ENCODE measurements at regions not wholly inside any gene's neighbourhood (a gene's known extent, or its start where the extent isn't known, plus 50 kb on each side); places are given as distances from the start of the nearest gene placed in this dataset.

DNA sequence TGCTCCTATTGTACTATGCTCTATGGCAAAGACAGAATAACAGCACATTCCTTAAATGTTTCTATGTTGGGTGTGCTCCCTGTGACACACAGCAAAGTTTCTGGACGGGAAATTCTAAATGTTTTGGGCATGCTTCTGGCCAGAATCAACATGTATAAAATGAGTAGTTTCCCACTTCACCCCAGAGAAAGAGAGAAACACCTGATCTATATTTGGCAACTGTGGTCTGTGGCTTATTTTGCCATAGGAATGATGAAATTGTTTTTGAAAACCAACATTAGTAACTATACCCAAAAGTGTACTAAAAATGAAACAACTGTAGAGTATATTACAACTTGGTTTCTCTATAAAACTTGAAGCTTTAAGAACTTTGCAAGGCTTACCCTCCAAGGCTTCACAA, 89.1 kb downstream of the RAD51AP2 start:
- TF ChIP-seq, protein P1, sequence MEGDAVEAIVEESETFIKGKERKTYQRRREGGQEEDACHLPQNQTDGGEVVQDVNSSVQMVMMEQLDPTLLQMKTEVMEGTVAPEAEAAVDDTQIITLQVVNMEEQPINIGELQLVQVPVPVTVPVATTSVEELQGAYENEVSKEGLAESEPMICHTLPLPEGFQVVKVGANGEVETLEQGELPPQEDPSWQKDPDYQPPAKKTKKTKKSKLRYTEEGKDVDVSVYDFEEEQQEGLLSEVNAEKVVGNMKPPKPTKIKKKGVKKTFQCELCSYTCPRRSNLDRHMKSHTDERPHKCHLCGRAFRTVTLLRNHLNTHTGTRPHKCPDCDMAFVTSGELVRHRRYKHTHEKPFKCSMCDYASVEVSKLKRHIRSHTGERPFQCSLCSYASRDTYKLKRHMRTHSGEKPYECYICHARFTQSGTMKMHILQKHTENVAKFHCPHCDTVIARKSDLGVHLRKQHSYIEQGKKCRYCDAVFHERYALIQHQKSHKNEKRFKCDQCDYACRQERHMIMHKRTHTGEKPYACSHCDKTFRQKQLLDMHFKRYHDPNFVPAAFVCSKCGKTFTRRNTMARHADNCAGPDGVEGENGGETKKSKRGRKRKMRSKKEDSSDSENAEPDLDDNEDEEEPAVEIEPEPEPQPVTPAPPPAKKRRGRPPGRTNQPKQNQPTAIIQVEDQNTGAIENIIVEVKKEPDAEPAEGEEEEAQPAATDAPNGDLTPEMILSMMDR (IDR thresholded peaks at IDR 0.05): no peak
- H3K4me1 ChIP-seq (ENCODE audit: control insufficient read depth, insufficient read depth, low read length): no peaks in the 10 kb centered on the region
- H3K4me1 Mint-ChIP-seq: no peaks in the 10 kb centered on the region
- no peaks in the 10 kb centered on the region for H3K36me3 Mint-ChIP-seq
- intact Hi-C loops (cut with micrococcal nuclease): no loop called here
- H3K9me3 ChIP-seq (ENCODE audit: control insufficient read depth, insufficient read depth, low read length): no peaks in the 10 kb centered on the region
- no peak overlapping the region for H3K27ac Mint-ChIP-seq
- no peak for ATAC-seq
- H3K9me3 Mint-ChIP-seq: peaks cover 0 to 4% of the 10 kb centered on the region in 2 donors
- H3K27me3 ChIP-seq (ENCODE audit: control insufficient read depth, insufficient read depth, low read length): no peaks in the 10 kb centered on the region
- H3K27me3 Mint-ChIP-seq (ENCODE audit: low read depth in 2 of 2): no peaks in the 10 kb centered on the region
- WGBS (ENCODE audit: insufficient coverage): 75% methylated on average over 1 of the region's 1 CpG
- no peak for DNase-seq
- H3K36me3 ChIP-seq (ENCODE audit: control insufficient read depth, insufficient read depth, low read length): no peaks in the 10 kb centered on the region
- H3K27ac ChIP-seq (ENCODE audit: low read length): no peak overlapping the region
- no peak overlapping the region for H3K4me3 Mint-ChIP-seq
- H3K4me3 ChIP-seq (ENCODE audit: low read length): no peak overlapping the region

DNA sequence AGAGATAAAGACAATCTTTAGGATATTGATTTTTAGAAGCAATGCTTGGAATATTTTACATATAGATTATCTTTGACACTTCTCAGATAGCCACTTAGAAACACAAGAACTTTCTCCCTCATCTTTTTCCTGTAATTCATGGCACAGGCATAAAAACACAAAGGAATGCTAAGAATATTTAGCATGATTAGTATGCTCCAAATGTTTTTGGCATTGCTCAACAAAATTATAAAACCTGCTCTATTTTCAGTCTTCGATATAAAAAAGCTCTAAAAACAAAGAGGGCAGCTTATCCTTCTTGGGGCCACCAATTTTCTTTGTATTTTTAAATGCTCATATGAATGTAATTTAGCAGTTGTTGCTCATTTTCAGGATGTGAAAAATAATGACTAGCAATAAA, 90.8 kb downstream of the RAD51AP2 start:
- Histone ChIP-seq H3K36me3 (ENCODE audit: control insufficient read depth, insufficient read depth, low read length) (no peaks in the 10 kb centered on the region), H3K27me3 (ENCODE audit: control insufficient read depth, insufficient read depth, low read length) (no peaks in the 10 kb centered on the region), H3K4me1 (ENCODE audit: control insufficient read depth, insufficient read depth, low read length) (no peaks in the 10 kb centered on the region), H3K9me3 (ENCODE audit: control insufficient read depth, insufficient read depth, low read length) (no peaks in the 10 kb centered on the region), H3K4me3 (ENCODE audit: low read length) (no peak overlapping the region), H3K27ac (ENCODE audit: low read length) (no peak overlapping the region)
- no CpG with 5 or more reads among the region's 1 CpG for WGBS (ENCODE audit: insufficient coverage)
- Mint-ChIP-seq H3K4me3 (no peak overlapping the region), H3K36me3 (no peaks in the 10 kb centered on the region), H3K27me3 (ENCODE audit: low read depth in 2 of 2) (no peaks in the 10 kb centered on the region), H3K27ac (no peak overlapping the region), H3K9me3 (peaks cover 0 to 5% of the 10 kb centered on the region in 2 donors), H3K4me1 (no peaks in the 10 kb centered on the region)
- TF ChIP-seq, protein P1 (IDR thresholded peaks at IDR 0.05): no peak
- intact Hi-C loops (cut with micrococcal nuclease): no loop called here
- ATAC-seq (no peak), DNase-seq (no peak)

DNA sequence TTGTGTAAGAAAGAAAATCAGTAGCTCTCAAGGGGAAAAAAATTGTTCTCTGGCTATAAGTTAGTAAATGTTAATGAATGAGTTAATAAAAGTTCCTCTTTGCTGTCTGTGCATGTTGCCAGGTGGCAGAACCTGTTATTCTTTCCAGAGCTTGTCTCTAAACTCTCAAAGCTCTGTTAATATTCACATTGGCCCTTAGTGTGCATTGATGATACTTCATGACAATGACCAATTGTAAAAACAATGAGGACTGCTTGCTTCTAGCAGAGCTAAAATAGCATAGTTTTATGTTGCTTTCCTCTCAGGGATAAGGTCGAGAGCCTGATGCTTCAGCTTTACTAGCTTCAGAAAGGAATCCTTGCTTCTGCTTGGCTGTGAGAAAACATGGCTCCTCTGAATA, 91.5 kb downstream of the RAD51AP2 start:
- no peaks in the 10 kb centered on the region for H3K36me3 ChIP-seq (ENCODE audit: control insufficient read depth, insufficient read depth, low read length)
- no peak for ATAC-seq
- H3K9me3 ChIP-seq (ENCODE audit: control insufficient read depth, insufficient read depth, low read length): no peaks in the 10 kb centered on the region
- no peak overlapping the region for H3K27ac Mint-ChIP-seq
- TF ChIP-seq, protein P1 (IDR thresholded peaks at IDR 0.05): no peak
- 58% methylated on average over 1 of the region's 1 CpG for WGBS (ENCODE audit: insufficient coverage)
- H3K27ac ChIP-seq (ENCODE audit: low read length): no peak overlapping the region
- no peaks in the 10 kb centered on the region for H3K4me1 ChIP-seq (ENCODE audit: control insufficient read depth, insufficient read depth, low read length)
- peaks cover 0 to 5% of the 10 kb centered on the region in 2 donors for H3K9me3 Mint-ChIP-seq
- intact Hi-C loops (cut with micrococcal nuclease): no loop called here
- H3K4me3 ChIP-seq (ENCODE audit: low read length): no peak overlapping the region
- no peak for DNase-seq
- H3K27me3 ChIP-seq (ENCODE audit: control insufficient read depth, insufficient read depth, low read length): no peaks in the 10 kb centered on the region
- H3K27me3 Mint-ChIP-seq (ENCODE audit: low read depth in 2 of 2): no peaks in the 10 kb centered on the region
- no peaks in the 10 kb centered on the region for H3K4me1 Mint-ChIP-seq
- H3K36me3 Mint-ChIP-seq: no peaks in the 10 kb centered on the region
- no peak overlapping the region for H3K4me3 Mint-ChIP-seq

DNA sequence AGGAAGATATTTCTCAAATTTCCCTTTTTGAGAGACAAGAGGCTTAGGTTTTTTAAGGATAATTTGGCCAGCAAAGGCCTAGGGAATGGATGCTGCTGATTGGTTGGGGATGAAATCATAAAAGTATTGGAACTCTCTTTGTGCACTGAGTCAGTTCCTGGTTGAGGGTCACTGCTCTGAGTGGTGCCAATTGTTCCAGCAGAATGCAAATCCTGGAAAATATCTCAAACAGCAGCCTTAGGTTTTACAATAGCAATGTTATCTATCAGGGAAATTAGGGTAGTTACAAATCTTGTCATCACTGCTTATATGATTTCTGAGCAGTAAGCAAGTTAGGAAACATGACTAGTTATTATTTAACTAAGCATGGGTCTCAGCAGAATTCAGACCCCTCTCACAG, 96.2 kb downstream of the RAD51AP2 start:
- ATAC-seq: no peak

More for the DNA sequence above, 96.2 kb downstream of the RAD51AP2 start:
- Histone ChIP-seq H3K9me3 (ENCODE audit: control insufficient read depth, insufficient read depth, low read length) (no peaks in the 10 kb centered on the region), H3K4me3 (ENCODE audit: low read length) (no peak overlapping the region), H3K27me3 (ENCODE audit: control insufficient read depth, insufficient read depth, low read length) (no peaks in the 10 kb centered on the region), H3K27ac (ENCODE audit: low read length) (no peak overlapping the region), H3K36me3 (ENCODE audit: control insufficient read depth, insufficient read depth, low read length) (no peaks in the 10 kb centered on the region), H3K4me1 (ENCODE audit: control insufficient read depth, insufficient read depth, low read length) (no peaks in the 10 kb centered on the region)
- no peak overlapping the region for H3K27ac Mint-ChIP-seq
- TF ChIP-seq, protein P1 (IDR thresholded peaks at IDR 0.05): no peak
- peaks cover 0 to 3% of the 10 kb centered on the region in 2 donors for H3K9me3 Mint-ChIP-seq
- no peaks in the 10 kb centered on the region for H3K4me1 Mint-ChIP-seq
- intact Hi-C loops (cut with micrococcal nuclease): no loop called here
- no peaks in the 10 kb centered on the region for H3K36me3 Mint-ChIP-seq
- H3K4me3 Mint-ChIP-seq: no peak overlapping the region
- no peaks in the 10 kb centered on the region for H3K27me3 Mint-ChIP-seq (ENCODE audit: low read depth in 2 of 2)
- DNase-seq: no peak
